HCT116 (cell line): ENCODE measurements at regions not wholly inside any gene's neighbourhood (a gene's known extent, or its start where the extent isn't known, plus 50 kb on each side); places are given as distances from the start of the nearest gene placed in this dataset.

Source experiments
- ATAC-seq: fragments of 200-7000 bp; cut with Tn5 transposase; 2 replicates; pipeline ENCODE4 v1.9.1; 2020; ENCODE audit warnings: mild to moderate bottlenecking, moderate library complexity
- BruUV-seq: library from RNA; stranded (reverse); fragments of 400-500 nt; replicated peaks from 2 replicates; lab custom pipeline; 2021; lab: Mats Ljungman, UMichigan
- CTCF ChIA-PET: fragments of 300-600 bp; sonication (Branson Sonifier 250); formaldehyde crosslinking; loops from one replicate; lab custom pipeline; 2021; ENCODE audit warnings: antibody characterized with exemption; lab: Charles Lee
- POLR2A ChIA-PET: fragments of 300-600, 350-600 bp; sonication (Branson Sonifier 250); formaldehyde crosslinking; loops from one replicate; lab custom pipeline; 2021; ENCODE audit warnings: antibody characterized with exemption; lab: Charles Lee
- RAD21 ChIA-PET, 2 experiments: fragments of 300-600 bp; sonication (Branson Sonifier 250); formaldehyde crosslinking; loops; one replicate each; lab custom pipeline; 2023; ENCODE audit warnings: low total read pairs in 2 of 2; ENCODE audit not compliant: uncharacterized antibody in 2 of 2, unreplicated experiment in 2 of 2, low non-redundant PET in 1 of 2; lab: Charles Lee
- DNase-seq: peaks from one replicate; pipeline ENCODE4 v3.0.0-alpha.2; 2010; ENCODE audit warnings: low read depth, low spot score
- H2AFZ ChIP-seq: fragments of 200-600 bp; shearing (Covaris generic), sonication (generic); 2 replicates; pipeline ENCODE4 v1.6.1; 2017; ENCODE audit warnings: low read depth, mixed run types, mixed read lengths, antibody characterized with exemption, low read length; ENCODE audit not compliant: poor library complexity, severe bottlenecking
- H3K27ac ChIP-seq: 2 replicates; pipeline ENCODE4 v1.5.1; 2012; ENCODE audit warnings: low read depth, low read length
- H3K27me3 ChIP-seq: fragments of 200-600 bp; sonication (generic); 2 replicates; pipeline ENCODE4 v1.6.1; 2016; ENCODE audit warnings: mixed run types, low read length, mixed read lengths; ENCODE audit not compliant: insufficient read depth
- H3K36me3 ChIP-seq, 2 experiments: fragments of 200-500 bp in 1 of 2; fragments of 200-600 bp in 1 of 2; sonication (Bioruptor generic) in 1 of 2; sonication (generic) in 1 of 2; 2 replicates each; pipeline versions ENCODE4 v1.5.1 to v1.6.1; 2014 to 2016; ENCODE audit warnings: low read length in 2 of 2, inconsistent platforms in 1 of 2, mixed read lengths in 1 of 2, mixed run types in 1 of 2; ENCODE audit not compliant: insufficient read depth in 2 of 2, control insufficient read depth in 1 of 2
- H3K4me1 ChIP-seq, 2 experiments: fragments of 200-600 bp in 1 of 2; sonication (generic) in 1 of 2; 2 replicates each; pipeline versions ENCODE4 v1.5.1 to v1.6.1; 2012 to 2017; ENCODE audit warnings: low read length in 2 of 2, inconsistent platforms in 1 of 2, mild to moderate bottlenecking in 1 of 2, mixed read lengths in 1 of 2, mixed run types in 1 of 2, moderate library complexity in 1 of 2; ENCODE audit not compliant: insufficient read depth in 2 of 2, control insufficient read depth in 1 of 2
- H3K4me2 ChIP-seq: fragments of 200-600 bp; sonication (generic); 2 replicates; pipeline ENCODE4 v1.6.1; 2017; ENCODE audit warnings: mixed run types, low read length, mixed read lengths
- H3K4me3 ChIP-seq, 2 experiments: fragments of 200-600 bp in 1 of 2; sonication (generic) in 1 of 2; replicated peaks in 1 of 2; 2 replicates each; pipeline ENCODE4 v1.5.1; 2011 to 2016; ENCODE audit warnings: low read length in 2 of 2, control low read depth in 1 of 2, low read depth in 1 of 2, mild to moderate bottlenecking in 1 of 2, mixed read lengths in 1 of 2, mixed run types in 1 of 2
- H3K79me2 ChIP-seq: fragments of 200-600 bp; sonication (generic); 2 replicates; pipeline ENCODE4 v1.6.1; 2017; ENCODE audit warnings: mild to moderate bottlenecking, mixed run types, low read length, moderate library complexity, mixed read lengths; ENCODE audit not compliant: insufficient read depth
- H3K9ac ChIP-seq: fragments of 200-600 bp; sonication (generic); 2 replicates; pipeline ENCODE4 v1.6.1; 2016; ENCODE audit warnings: low read length, mixed read lengths
- H3K9me2 ChIP-seq: fragments of 200-600 bp; sonication (generic), shearing (Covaris generic); 2 replicates; pipeline ENCODE4 v1.6.1; 2017; ENCODE audit warnings: mixed run types, mild to moderate bottlenecking, moderate library complexity; ENCODE audit not compliant: insufficient read depth
- H3K9me3 ChIP-seq, 2 experiments: fragments of 200-500 bp in 1 of 2; fragments of 200-600 bp in 1 of 2; sonication (Bioruptor generic) in 1 of 2; sonication (generic) in 1 of 2; 2 replicates each; pipeline ENCODE4 v1.6.1; 2014 to 2017; ENCODE audit warnings: low read length in 2 of 2, mixed read lengths in 2 of 2, inconsistent platforms in 1 of 2, low read depth in 1 of 2, mild to moderate bottlenecking in 1 of 2, mixed run types in 1 of 2, moderate library complexity in 1 of 2; ENCODE audit not compliant: control insufficient read depth in 1 of 2, insufficient read depth in 1 of 2
- H4K20me1 ChIP-seq: fragments of 200-600 bp; sonication (generic), shearing (Covaris generic); 2 replicates; pipeline ENCODE4 v1.6.1; 2017; ENCODE audit warnings: mixed run types, mild to moderate bottlenecking, moderate library complexity; ENCODE audit not compliant: insufficient read depth
- CEBPB ChIP-seq: IDR thresholded peaks from 2 replicates; pipeline ENCODE4 v1.6.1; 2012; ENCODE audit warnings: low read depth
- EZH2phosphoT487 ChIP-seq: fragments of 200-600 bp; IDR thresholded peaks from 2 replicates; pipeline ENCODE4 v1.6.1; 2018; ENCODE audit warnings: antibody characterized with exemption, borderline replicate concordance
- JUND ChIP-seq: IDR thresholded peaks from 2 replicates; pipeline ENCODE4 v1.6.1; 2012
- intact Hi-C: fragments of 100-400 bp; cut with micrococcal nuclease; formaldehyde crosslinking; loops from 2 replicates; pipeline ENCODE4 v1.10.0; 2022
- TF ChIP-seq, protein P1 (sequence below): IDR thresholded peaks from 2 replicates; pipeline ENCODE4 v1.6.1; 2011; ENCODE audit warnings: mild to moderate bottlenecking, low read length, moderate library complexity; ENCODE audit not compliant: insufficient replicate concordance; ENCODE audit errors: extremely low read depth
- TF ChIP-seq, protein P2 (sequence below), 3 experiments: fragments of 200-600 bp in 1 of 3; sonication (generic) in 1 of 3; IDR thresholded peaks in 2 of 3; conservative IDR thresholded peaks in 1 of 3; 2 replicates each; pipeline ENCODE4 v1.5.1; 2012 to 2017; ENCODE audit warnings: low read depth in 2 of 3, low read length in 2 of 3, antibody characterized with exemption in 1 of 3, borderline replicate concordance in 1 of 3, control low read depth in 1 of 3, mild to moderate bottlenecking in 1 of 3, mixed read lengths in 1 of 3, mixed run types in 1 of 3, moderate library complexity in 1 of 3; ENCODE audit not compliant: insufficient read depth in 1 of 3

DNA sequence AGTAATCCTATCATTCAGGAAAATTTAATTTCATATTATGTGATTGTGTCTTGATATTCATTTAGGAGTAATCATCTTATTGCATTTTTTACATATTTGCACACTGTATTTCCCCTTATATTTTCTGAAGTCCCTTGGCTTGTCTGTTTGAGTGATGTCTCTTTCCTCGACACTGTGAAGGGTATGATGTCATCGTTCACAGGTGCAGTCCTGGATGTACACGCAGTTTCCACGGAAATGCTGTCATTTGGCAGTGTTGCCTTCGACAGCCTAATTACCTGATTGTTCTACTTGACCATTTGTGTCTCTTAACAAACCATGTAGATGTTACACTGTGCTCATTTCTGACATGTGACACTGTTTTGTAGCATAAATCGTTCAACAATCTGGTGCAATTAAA is 1277.0 kb downstream of the TMEM121 start (continued):
- TF ChIP-seq, protein P1, sequence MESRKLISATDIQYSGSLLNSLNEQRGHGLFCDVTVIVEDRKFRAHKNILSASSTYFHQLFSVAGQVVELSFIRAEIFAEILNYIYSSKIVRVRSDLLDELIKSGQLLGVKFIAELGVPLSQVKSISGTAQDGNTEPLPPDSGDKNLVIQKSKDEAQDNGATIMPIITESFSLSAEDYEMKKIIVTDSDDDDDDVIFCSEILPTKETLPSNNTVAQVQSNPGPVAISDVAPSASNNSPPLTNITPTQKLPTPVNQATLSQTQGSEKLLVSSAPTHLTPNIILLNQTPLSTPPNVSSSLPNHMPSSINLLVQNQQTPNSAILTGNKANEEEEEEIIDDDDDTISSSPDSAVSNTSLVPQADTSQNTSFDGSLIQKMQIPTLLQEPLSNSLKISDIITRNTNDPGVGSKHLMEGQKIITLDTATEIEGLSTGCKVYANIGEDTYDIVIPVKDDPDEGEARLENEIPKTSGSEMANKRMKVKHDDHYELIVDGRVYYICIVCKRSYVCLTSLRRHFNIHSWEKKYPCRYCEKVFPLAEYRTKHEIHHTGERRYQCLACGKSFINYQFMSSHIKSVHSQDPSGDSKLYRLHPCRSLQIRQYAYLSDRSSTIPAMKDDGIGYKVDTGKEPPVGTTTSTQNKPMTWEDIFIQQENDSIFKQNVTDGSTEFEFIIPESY = no peak
- TF ChIP-seq EZH2phosphoT487 (no peak), JUND (no peak)
- TF ChIP-seq, protein P2, sequence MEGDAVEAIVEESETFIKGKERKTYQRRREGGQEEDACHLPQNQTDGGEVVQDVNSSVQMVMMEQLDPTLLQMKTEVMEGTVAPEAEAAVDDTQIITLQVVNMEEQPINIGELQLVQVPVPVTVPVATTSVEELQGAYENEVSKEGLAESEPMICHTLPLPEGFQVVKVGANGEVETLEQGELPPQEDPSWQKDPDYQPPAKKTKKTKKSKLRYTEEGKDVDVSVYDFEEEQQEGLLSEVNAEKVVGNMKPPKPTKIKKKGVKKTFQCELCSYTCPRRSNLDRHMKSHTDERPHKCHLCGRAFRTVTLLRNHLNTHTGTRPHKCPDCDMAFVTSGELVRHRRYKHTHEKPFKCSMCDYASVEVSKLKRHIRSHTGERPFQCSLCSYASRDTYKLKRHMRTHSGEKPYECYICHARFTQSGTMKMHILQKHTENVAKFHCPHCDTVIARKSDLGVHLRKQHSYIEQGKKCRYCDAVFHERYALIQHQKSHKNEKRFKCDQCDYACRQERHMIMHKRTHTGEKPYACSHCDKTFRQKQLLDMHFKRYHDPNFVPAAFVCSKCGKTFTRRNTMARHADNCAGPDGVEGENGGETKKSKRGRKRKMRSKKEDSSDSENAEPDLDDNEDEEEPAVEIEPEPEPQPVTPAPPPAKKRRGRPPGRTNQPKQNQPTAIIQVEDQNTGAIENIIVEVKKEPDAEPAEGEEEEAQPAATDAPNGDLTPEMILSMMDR (IDR thresholded peaks at IDR 0.05 in 2 of 3, conservative IDR thresholded peaks at IDR 0.05 in 1 of 3; ENCODE audit: borderline replicate concordance in 1 of 3, insufficient read depth in 1 of 3, low read depth in 2 of 3, low read length in 2 of 3) = no peak

DNA sequence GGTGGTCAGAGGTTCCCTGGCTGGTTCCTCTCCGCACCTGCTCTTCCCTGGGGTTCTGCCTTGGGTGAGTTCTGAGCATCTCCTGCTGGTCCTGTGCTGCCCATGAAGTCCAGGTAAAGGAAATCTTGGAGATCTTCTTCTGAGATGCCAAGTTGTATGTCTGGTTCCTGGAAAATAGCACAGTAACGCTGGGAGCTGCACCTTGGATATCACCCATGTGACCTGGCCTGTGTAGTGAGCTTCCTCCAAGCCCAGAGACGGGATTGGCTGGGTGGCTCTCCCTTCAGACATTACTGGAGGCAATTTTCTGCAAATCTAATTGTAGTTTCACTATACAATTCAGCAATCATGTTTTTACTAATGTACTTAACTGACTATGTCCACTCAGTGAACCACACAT is 1281.1 kb downstream of the TMEM121 start:
- CTCF ChIA-PET = no interaction called here

More for the DNA sequence above, 1281.1 kb downstream of the TMEM121 start:
- BruUV-seq = no TSS peak
- H3K4me2 ChIP-seq = no peak overlapping the region
- no peak for DNase-seq
- ChIA-PET POLR2A (no interaction called here), RAD21 (no interaction called here)
- H3K9ac ChIP-seq = no peak overlapping the region
- H4K20me1 ChIP-seq = no peaks in the 10 kb centered on the region
- H3K9me2 ChIP-seq = no peaks in the 10 kb centered on the region
- ATAC-seq = no peak
- H3K4me1 ChIP-seq = no peaks in the 10 kb centered on the region
- no peak overlapping the region for H3K27ac ChIP-seq
- H3K4me3 ChIP-seq = no peak overlapping the region
- H2AFZ ChIP-seq = no peak overlapping the region
- no peaks in the 10 kb centered on the region for H3K79me2 ChIP-seq
- intact Hi-C loops = no loop called here
- no peak for TF ChIP-seq CEBPB
- TF ChIP-seq, protein P1 = no peak
- H3K9me3 ChIP-seq = peaks cover 0 to 3% of the 10 kb centered on the region in 2 experiments; a peak in 2 of 4 replicates
- no peaks in the 10 kb centered on the region for H3K27me3 ChIP-seq
- H3K36me3 ChIP-seq = no peaks in the 10 kb centered on the region
